ENCODE measurements at regions not wholly inside any gene's neighbourhood (a gene's known extent, or its start where the extent isn't known, plus 50 kb on each side); places are given as distances from the start of the nearest gene placed in this dataset.
A peak's percentile ranks its signal among the peaks of the same experiment; 100 is the strongest.

GRCh38 chrX:9318213-9318612 lies 146.6 kb upstream of the TBL1X start:
- no peak for DNase-seq

GRCh38 chrX:9318766-9319165 lies 146.1 kb upstream of the TBL1X start:
- no peak for DNase-seq

GRCh38 chrX:9320940-9321339 lies 143.9 kb upstream of the TBL1X start:
- DNase-seq: no peak

GRCh38 chrX:9324676-9325075 lies 140.2 kb upstream of the TBL1X start:
- DNase-seq: no peak

DNA sequence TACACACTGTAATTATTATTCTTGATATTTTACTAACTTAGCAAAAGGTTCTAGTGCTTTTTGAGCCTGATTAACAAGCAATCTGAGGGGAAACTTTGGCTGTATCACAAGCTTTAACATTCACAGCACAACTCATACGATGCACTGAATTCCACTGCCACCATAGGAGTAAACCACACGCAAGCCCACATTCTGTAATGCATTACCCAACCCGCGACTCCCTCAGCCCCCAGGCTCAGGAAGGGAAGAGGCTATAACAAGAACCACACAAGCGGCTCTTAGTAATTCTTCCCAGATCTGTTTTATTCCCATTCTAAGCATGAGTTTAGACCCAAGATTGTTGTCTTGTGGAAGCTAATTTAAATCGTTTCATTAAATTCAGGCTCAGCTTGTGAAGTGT lies 138.5 kb upstream of the TBL1X start:
- peak; percentile 50 for DNase-seq

DNA sequence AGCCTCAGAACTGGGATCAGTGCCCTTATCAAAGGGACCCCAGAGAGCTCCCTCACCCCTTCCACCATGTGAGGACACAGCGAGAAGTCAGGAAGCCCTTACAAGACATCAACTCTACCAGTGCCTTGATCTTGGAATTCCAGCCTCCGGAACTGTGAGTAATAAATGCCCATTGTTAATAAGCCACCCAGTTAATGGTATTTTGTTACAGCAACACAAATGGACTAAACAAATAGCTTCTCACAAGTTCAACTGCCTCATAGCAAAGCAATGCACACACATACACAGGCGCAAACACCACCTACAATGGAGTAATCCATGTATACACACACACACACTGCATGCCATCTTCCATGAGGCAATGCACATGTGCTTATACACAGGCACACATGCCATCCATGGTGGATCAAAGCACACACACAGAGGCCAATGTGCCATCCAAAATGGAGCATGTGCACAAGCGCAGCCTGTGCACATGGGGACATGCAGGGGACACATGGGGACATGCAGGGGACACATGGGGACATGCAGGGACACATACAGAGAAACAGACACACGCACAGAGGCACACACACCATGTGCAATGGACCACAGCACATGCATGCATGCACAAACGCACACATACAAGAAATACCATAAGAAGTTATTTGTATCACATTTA lies 137.6 kb upstream of the TBL1X start:
- DNase-seq: peak; percentile 21

GRCh38 chrX:9327747-9328145 lies 137.1 kb upstream of the TBL1X start:
- peak; percentile 85 for DNase-seq

DNA sequence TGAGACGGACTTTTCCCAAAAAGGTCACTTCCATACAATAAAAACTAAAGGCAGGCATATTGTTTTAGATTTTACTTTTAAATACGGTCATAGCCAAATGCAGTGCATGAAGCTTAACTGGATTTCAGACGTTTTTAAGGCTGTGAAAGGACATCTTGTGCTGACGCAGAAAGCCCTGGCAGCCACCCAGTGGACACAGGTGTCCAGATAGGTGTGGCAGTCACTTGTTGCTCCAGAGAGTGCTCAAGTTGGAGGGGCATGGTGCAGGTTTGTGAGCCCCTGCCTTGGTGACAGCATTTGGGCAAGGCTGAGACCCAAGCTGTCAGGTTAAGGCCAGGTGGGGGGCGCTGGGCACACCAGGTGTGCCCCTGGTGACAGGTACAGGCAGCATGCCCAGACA lies 135.8 kb upstream of the TBL1X start:
- no peak for DNase-seq

DNA sequence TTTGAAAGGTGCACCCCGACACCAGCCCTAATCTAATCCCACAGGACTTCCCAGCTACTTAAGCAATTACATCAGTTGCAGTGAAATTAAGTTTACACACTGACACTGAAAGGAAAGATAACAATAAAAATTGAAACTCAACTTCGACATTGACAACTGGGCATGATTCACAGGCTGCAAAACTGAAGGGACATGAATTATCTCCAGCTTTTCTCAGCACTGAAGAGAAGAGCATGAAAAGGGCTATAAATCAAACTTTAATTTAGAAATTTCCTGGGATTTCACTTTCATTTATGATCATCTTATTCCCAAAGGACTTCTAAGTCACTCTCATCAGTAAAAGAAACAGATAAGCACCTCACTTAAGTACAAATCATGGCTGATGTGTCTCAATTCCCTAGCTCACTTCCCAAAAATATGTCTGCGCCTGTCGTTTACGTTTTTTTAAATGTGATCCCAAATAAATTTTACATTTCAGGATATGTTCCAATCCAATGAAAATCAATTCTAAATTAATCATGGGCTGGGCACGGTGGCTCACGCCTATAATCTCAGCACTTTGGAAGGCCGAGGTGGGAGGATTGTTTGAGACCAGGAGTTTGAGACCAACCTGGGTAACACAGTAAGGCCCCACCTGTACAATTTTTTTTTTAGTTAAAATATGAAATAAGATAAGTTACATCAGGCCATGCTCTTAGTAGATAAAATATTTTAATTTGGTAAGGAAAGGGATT lies 134.4 kb upstream of the TBL1X start:
- DNase-seq: no peak

DNA sequence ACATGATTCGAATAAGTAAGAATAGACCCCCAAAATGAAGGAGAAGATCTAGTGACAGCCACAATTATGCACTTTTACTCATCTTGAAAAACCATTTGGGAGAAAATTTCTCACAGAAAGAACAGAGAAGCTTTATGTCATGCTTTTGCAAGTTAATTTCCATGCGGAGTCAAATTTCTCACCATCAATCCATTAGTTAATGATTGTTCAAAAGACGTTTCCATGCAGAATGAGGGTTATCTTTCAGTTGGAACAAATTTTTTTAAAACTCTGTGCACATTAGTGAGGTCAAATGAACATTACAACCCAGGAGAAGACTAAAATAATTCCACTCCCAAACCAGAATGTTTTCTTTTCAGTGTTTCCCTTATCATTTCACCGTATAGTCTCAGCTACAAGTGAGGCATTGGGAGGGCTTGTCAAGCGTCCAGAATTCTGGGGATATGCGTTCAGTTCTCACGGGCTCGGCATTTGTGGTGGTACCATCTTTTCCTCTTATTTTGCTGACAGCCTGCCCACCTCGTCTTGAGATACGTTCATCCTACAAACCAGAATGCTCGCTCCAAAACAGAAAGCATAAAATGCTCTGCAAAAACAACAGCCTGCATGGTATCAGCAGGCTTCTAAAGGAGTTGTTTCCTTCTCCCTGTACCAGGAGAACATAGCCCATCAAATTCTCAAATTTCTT lies 130.8 kb upstream of the TBL1X start:
- DNase-seq: no peak

- no peak for DNase-seq
Observed at GRCh38 chrX:9335251-9335650, 129.6 kb upstream of the TBL1X start.

DNA sequence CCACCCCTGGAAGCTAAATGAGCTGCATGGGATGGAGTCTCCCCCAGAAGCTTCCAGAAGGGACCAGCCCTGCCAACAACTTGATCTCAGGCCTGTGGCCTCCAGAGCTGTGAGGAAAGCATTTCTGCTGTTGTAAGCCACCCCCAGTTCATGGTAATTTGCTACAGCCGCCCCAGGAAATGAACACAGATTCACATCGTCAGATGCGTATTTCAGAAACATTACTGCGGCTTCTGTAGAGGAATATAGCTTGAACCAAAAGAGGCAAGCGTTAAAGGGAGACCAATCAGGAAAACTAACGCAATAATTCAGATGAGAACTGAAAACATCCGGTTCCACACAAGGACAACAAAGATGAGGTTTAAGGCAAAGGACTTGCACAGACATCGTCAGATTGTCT lies 128.4 kb upstream of the TBL1X start:
- DNase-seq: no peak

DNA sequence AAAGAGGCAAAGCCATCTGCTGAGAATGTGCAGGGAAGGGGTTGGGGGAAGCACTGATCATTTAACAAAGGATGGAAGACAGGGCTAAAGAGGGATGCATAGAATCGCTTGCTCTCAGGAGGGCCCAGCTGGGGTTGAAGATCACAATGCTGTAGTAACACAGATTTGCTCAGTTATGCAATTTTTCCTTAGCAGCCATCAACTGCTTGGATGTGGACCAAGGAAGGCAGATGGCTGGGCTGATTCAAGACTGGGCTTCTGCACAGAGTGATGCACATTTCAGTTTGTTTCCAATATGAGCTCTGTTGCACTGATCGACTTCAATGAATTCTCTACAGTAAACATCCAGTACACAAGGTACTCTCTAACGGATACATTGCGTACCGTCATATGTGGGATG lies 127.8 kb upstream of the TBL1X start:
- peak; percentile 20 for DNase-seq

DNA sequence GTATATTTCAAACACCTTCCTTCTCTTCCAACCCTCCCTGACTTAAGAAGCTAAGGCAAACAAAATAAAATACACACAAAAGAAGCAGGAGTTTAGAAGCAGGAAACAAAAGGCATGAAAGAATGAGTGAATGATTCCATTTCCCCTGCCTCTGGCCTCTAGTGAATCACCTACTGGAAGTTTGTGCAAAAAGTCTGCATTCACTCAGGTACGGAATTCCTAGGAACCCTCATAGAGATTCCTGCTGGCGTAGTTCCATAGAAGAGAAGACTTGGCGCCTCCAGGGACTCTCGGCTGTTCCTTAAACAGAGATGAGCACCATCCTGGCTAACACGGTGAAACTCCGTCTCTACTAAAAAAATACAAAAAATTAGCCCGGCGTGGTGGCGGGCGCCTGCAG lies 125.9 kb upstream of the TBL1X start:
- no peak for DNase-seq

DNA sequence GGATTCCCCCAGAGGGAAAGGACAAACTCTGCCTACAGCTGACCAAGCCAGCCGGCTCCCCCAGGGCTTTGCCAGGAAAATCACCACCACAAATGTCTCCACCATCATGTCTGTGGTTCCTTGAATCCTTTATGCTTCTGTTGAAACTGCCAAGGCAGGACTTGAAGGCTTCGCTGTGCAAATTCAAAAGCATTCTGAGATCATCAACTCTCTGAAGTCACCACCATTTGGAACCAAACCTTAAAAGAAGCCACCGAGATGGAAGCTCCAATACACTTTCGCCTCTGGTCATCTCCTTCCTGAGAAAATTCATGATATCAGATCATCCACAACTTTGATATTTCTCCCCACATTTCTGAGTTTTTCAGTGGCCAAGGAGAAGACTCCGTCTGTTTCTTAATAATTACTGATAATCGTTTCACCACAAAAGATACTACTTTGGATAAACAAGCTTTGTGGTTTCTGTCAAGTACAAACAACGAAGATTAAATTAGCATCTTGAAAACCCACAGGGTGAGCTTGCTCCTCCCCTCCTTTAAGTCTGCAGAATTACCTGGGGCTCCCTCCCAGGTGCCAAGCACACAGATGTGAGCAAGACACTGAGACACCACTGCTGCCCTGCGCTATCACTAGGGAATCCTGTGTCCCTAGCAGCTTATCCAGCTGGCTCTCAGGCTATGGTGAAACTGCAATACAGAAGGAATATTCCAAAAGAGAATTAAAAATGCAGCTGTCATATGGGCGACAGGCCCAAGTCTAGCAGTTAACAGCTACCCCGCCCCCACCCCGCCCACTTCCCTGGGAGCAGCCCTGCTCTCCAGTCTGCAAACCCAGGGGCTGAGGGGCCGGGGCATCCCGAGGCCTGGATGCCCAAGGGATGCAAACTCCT lies 125.0 kb upstream of the TBL1X start:
- no peak for DNase-seq

DNA sequence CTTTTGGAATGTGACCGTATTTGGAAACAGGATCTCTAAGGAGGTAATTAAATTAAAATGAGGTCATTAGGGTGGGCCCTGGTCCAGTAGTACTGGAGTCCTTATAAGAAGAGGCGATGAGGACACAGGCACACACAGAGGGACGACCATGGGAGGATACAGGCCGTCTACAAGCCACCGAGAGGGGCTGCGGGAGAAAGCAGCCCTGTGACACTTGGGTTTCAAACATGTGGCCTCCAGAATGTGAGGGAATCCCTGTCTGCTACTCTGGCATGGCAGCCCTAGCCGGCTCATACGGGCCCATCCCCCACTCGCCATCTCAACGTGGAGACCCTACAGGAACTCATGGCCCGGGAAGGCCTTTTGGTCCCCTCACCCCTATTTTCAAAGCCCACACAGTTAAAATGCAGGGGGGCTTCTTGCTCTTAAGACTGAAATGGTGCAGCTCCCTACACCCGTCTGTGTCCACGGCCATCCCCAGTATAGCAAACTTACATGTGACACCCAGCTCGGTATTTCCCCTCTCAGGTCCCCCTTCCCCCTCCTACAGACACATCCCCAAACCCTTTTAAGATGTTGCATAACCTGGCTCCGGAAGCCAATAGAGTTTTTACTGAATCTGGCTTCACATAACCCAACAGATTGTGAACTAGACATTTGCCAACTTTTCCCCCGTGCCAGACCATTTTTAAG lies 124.1 kb upstream of the TBL1X start:
- DNase-seq: peak; percentile 31

GRCh38 chrX:9341291-9342201 lies 123.3 kb upstream of the TBL1X start:
- peak; percentile 60 for DNase-seq

DNA sequence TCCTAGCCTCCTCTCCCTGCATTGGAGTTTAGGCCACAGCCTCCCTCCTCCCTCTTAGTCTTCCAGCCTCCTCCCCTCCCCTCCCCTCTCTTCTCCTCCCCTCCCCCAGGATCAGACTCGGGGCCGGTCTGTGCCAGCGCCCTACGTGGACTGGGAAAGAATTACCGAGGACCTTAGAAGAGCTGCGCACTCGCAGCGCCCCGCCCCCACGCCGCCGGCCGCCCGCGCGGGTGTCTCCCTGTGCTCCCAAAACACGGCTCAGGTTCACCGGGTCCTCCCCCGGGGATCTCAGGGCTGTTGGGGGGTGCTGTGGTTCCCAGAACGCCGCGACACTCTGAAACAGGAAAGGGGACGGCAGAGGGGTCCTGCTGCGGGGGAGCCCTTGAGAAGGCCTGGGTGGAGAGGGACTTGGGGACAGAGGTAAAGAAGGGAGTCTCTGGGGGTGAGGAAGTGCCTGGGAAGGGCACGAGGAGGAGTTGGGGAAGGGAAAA lies 122.3 kb upstream of the TBL1X start:
- peak; percentile 82 for DNase-seq

DNA sequence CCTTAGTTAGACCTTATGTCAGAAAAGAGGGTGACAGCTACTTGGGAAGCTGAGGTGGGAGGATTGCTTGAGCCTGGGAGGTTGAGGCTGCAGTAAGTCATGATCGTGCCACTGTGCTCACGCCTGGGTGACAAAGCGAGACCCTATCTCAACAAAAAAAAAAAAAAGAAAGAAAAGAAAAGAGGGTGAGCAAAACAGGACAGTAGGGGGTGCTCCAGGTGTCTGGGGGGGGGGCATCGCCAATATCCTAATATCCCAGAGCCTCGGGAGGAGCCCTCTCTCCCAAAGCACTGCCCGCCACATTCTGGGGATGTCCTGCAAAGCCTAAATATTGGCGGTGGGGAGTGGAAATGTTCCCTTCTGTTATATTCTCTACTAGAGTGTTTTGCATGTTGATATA lies 120.9 kb upstream of the TBL1X start:
- no peak for DNase-seq

DNA sequence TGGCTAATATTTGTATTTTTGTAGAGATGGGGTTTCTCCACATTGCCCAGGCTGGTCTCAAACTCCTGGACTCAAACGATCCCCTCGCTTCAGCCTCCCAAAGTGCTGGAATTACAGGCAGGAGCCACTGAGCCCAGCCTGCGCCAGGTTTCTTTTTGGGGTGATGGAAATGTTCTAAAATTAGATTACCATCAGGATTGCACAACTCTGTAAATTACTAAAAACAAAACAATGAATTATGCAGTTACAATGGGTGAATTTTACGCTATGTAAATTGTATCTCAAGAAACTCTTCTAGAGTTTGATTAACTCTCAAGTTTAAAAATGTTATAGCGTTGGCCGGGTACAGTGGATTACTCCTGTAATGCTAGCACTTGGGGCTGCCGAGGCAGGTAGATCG lies 118.9 kb upstream of the TBL1X start:
- no peak for DNase-seq

All from EL (cell line).